AG08396 (cell line): ENCODE measurements at regions not wholly inside any gene's neighbourhood (a gene's known extent, or its start where the extent isn't known, plus 50 kb on each side); places are given as distances from the start of the nearest gene placed in this dataset.
A peak's percentile ranks its signal among the peaks of the same experiment; 100 is the strongest.
"Not testable (repeated sequence)": the region's sequence is repeated elsewhere in the genome, so short reads cannot be mapped to it uniquely, and the experiment has no call there.

Experiments
- DNase-seq: peaks from one replicate; pipeline ENCODE4 v3.0.0; 2012; ENCODE audit warnings: low spot score, mixed read lengths

GRCh38 chr4:73348185-73348584, 55.9 kb upstream of the ALB start:
- DNase-seq: no peak

GRCh38 chr4:73347497-73347896, 56.6 kb upstream of the ALB start:
- DNase-seq: no peak

DNA sequence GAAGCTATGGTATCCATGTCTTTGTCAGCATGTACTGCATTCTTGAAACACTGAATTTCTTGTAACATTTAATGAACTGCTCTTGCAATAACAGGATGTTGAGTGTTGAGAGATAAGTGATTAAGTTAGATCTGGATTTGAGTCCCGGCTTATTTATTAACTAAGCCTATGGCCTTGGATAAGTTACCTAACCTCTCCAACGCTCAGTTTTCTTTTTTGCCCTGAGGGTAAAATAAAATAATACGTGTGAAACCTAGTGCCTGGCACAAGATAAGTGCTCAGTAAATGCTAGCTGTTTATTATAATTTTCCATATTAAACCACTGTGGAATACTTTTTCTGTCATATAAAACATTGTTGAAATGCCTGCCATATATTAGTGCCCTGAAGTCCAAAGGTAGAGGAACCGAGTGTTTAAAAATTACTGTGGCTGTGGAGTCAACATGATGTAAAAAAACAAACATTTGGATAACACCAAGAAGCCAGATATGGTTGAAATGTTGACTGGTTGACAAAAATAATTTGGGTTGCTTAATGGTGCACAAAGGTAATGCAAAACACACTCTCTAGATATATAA, 58.6 kb upstream of the ALB start:
- no peak for DNase-seq

DNA sequence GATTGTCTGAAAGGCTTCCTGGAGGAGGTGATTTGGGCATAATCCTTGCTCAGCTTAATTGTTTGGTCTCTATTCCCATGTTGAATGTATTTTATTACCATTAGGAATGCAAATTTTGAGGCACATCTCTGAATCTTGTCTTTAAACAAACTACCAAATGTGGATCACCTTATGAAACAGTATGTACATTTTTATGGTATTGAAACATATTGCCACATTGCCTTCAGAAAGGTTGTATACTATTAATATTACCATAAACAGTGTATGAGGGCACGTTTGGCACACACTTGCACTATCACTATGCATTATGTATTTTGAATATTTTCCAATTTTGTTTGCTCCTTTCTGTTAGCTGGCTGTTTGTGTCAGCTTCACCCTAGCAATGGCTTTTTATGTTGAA, 60.0 kb upstream of the ALB start:
- no peak for DNase-seq

DNA sequence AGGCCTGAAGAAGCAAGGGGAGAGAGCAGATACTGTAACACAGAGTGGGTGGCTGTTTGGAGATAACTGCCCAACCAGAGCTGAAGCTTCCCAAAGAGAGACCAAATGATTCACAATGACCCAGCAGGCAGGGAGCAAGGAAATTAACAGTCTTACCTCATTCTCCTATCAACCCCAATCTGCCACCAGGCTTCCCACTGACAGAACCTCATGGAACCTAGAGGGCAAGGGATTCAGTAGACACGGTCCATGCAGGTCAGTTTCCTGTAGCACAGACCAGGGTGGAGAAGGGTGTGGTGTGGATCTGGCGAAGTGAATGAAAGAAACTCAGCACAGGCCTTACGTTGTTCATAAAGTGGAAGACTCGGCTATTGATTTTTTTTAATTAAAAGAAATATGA, 60.7 kb upstream of the ALB start:
- DNase-seq: no peak

DNA sequence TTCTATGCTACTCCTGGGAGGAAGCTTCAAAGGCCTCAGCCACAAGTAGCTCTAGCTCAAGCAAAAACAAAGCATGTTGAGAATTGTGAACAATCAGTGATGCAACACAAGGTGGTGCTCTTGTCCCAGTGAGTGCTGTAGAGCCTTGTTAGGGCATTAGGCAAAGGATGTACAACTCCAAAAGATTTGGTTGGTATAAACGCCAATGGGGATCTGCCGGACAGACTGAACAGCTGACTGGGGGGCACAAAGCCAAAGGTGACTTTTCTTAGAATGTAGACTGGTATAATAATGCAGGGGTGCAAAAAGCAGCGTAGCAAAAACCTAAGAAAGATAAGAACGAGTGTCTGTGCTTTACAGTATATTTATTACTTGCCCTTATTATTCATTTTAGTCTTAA, 62.6 kb upstream of the ALB start:
- peak; percentile 21 for DNase-seq

- no peak for DNase-seq
Observed at GRCh38 chr4:73340917-73341316, 63.2 kb upstream of the ALB start.

DNA sequence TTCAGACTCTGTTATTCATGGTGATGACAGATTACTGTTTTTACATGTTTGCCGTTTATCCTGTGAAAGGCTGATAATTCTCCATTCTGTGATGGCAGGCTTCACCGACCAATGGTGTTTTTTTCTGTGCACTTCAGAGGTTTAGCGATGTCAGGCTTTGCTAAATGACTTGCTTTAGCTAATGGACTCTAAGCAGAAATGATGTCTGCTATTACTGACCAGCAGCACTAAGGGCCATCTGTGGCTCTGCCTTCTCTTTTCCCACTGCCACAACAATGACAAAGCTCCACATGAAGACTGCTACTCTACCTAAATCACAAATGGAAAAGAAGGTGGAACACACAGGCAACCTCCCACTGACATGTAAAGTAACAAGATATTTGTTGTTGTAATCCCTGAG, 68.4 kb upstream of the ALB start:
- no peak for DNase-seq

DNA sequence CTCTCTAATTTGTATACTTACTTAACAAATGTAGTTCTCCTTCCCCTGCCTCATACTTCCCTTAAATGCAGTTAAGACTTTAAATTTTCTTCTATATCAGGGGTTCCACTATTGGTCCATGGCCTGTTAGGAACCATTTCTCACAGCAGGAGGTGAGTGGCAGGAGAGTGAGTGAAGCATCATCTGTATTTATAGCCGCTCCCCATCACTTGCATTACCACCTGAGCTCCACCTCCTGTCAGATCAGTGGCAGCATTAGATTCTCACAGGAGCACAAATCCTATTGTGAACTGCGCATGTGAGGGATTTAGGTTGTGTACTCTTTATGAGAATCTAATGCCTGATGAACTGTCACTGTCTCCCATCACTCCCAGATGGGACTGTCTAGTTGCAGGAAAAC, 72.1 kb upstream of the ALB start:
- DNase-seq: not testable (repeated sequence)

- no peak for DNase-seq
Observed at GRCh38 chr4:73329300-73329699, 70.7 kb upstream of the ANKRD17 start.

GRCh38 chr4:73325776-73326175, 67.2 kb upstream of the ANKRD17 start:
- not testable (repeated sequence) for DNase-seq

DNA sequence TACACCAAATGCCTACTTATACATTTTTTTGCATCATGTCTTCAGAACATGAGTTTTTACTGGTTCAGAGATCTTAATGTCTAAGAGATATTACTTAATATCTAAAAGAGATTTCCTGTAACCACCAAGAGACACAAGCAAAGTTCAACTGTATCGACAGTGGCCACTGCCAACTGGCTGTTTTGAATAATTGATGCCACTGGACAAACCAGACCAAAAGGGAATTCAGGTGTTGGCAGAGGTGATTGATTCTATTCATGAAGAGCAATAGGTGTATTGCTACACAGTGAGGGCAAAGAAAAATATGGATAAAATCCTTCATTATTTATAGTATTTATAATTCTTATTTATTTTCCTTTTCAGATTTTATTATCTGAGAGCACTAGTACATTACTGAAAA, 58.5 kb upstream of the ANKRD17 start:
- no peak for DNase-seq

- no peak for DNase-seq
Observed at GRCh38 chr4:73315091-73315490, 56.5 kb upstream of the ANKRD17 start.

GRCh38 chr4:73312967-73313366, 54.4 kb upstream of the ANKRD17 start:
- no peak for DNase-seq

- peak; percentile 17 for DNase-seq
Observed at GRCh38 chr4:73311428-73311827, 52.8 kb upstream of the ANKRD17 start.

DNA sequence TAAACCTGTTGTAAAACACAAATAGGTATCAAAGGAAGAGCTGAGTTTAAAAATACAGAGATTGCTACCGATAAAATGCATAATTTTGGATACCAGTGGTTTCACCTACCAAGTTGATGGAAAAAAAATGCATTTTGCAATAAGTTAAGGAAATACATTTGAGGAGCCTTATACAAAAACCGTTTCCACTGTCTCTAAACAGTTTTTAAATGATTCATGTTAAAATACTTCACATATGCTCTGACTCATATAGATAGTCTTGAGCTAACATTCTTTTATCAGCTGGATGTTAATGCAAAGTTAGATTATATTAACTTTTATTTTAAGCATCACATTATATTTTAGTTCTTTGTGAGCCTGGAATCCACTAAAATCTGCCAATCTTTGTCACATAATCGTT, 50.6 kb upstream of the ANKRD17 start:
- peak; percentile 13 for DNase-seq
